GM23338 (cell line): ENCODE measurements at regions not wholly inside any gene's neighbourhood (a gene's known extent, or its start where the extent isn't known, plus 50 kb on each side); places are given as distances from the start of the nearest gene placed in this dataset.

Source experiments
- ATAC-seq: fragments of 200-7000 bp; cut with Tn5 transposase; 3 replicates; pipeline ENCODE4 v1.9.1; 2020
- DNase-seq: peaks from one replicate; pipeline ENCODE4 v3.0.0-alpha.2; 2015; ENCODE audit warnings: low spot score
- H2AFZ ChIP-seq: fragments of 200-600 bp; sonication (generic); 2 replicates; pipeline ENCODE4 v1.8.0; 2016; ENCODE audit warnings: antibody characterized with exemption, mild to moderate bottlenecking, moderate library complexity
- H3F3A ChIP-seq: fragments of 200-600 bp; sonication (generic); replicated peaks from 2 replicates; pipeline ENCODE4 v1.8.0; 2017; ENCODE audit warnings: antibody characterized with exemption, mixed run types, low read depth
- H3K27ac ChIP-seq: fragments of 200-600 bp; sonication (generic); 2 replicates; pipeline ENCODE4 v1.6.1; 2016; ENCODE audit warnings: low read depth
- H3K27me3 ChIP-seq: fragments of 200-600 bp; sonication (generic); 2 replicates; pipeline ENCODE4 v1.8.0; 2016; ENCODE audit warnings: mild to moderate bottlenecking, mixed run types, moderate library complexity; ENCODE audit not compliant: insufficient read depth
- H3K36me3 ChIP-seq: fragments of 200-600 bp; sonication (generic); 2 replicates; pipeline ENCODE4 v1.8.0; 2016; ENCODE audit warnings: mild to moderate bottlenecking; ENCODE audit not compliant: insufficient read depth
- H3K4me1 ChIP-seq: fragments of 200-600 bp; sonication (generic); 2 replicates; pipeline ENCODE4 v1.8.0; 2016; ENCODE audit warnings: mild to moderate bottlenecking, moderate library complexity; ENCODE audit not compliant: insufficient read depth
- H3K4me2 ChIP-seq: fragments of 200-600 bp; sonication (generic); 2 replicates; pipeline ENCODE4 v1.7.1; 2017; ENCODE audit warnings: mixed run types
- H3K4me3 ChIP-seq: fragments of 200-600 bp; sonication (generic); 2 replicates; pipeline ENCODE4 v1.6.1; 2016; ENCODE audit warnings: mixed run types
- H3K79me2 ChIP-seq: fragments of 200-600 bp; sonication (generic); replicated peaks from 2 replicates; pipeline ENCODE4 v1.8.0; 2017; ENCODE audit warnings: mild to moderate bottlenecking; ENCODE audit not compliant: insufficient read depth
- H3K9me2 ChIP-seq: fragments of 200-600 bp; sonication (generic); 2 replicates; pipeline ENCODE4 v1.8.0; 2017; ENCODE audit not compliant: insufficient read depth
- H4K20me1 ChIP-seq: fragments of 200-600 bp; sonication (generic); replicated peaks from 2 replicates; pipeline ENCODE4 v1.8.0; 2017; ENCODE audit warnings: mild to moderate bottlenecking; ENCODE audit not compliant: insufficient read depth
- H3K27ac Mint-ChIP-seq: 2 replicates; pipeline ENCODE4 v1.8.0; 2020; ENCODE audit warnings: inconsistent platforms, mild to moderate bottlenecking, moderate library complexity, mixed read lengths
- H3K27me3 Mint-ChIP-seq: 3 replicates; pipeline ENCODE4 v1.8.0; 2022; ENCODE audit warnings: low read depth, mild to moderate bottlenecking, moderate library complexity, mixed read lengths, inconsistent platforms; ENCODE audit not compliant: insufficient read depth, poor library complexity
- H3K36me3 Mint-ChIP-seq: 3 replicates; pipeline ENCODE4 v1.8.0; 2021; ENCODE audit warnings: low read depth, mild to moderate bottlenecking, inconsistent platforms, moderate library complexity, mixed read lengths
- H3K4me1 Mint-ChIP-seq: 3 replicates; pipeline ENCODE4 v1.8.0; 2020; ENCODE audit warnings: mild to moderate bottlenecking, inconsistent platforms, mixed read lengths
- H3K4me3 Mint-ChIP-seq: 3 replicates; pipeline ENCODE4 v1.8.0; 2021; ENCODE audit warnings: moderate library complexity, mild to moderate bottlenecking, inconsistent platforms, mixed read lengths
- H3K9me3 Mint-ChIP-seq: 3 replicates; pipeline ENCODE4 v1.8.0; 2020; ENCODE audit warnings: moderate library complexity, mild to moderate bottlenecking, inconsistent platforms, mixed read lengths
- ETS1 ChIP-seq: IDR thresholded peaks from 2 replicates; pipeline ENCODE4 v1.6.1; 2016; ENCODE audit warnings: antibody characterized with exemption
- EZH2phosphoT487 ChIP-seq: fragments of 200-600 bp; sonication (generic); IDR thresholded peaks from one replicate; pipeline ENCODE4 v1.8.1; 2018; ENCODE audit warnings: antibody characterized with exemption; ENCODE audit not compliant: unreplicated experiment
- STAT1 ChIP-seq: IDR thresholded peaks from one replicate; pipeline ENCODE4 v1.6.1; 2016; ENCODE audit warnings: antibody characterized with exemption; ENCODE audit not compliant: unreplicated experiment
- ZNF331 ChIP-seq: fragments of 250-450 bp; sonication (Bioruptor Pico); IDR thresholded peaks from 2 replicates; pipeline ENCODE4 v1.5.0; 2020; ENCODE audit warnings: low read depth, mild to moderate bottlenecking, moderate library complexity
- TF ChIP-seq, protein P1 (sequence below): IDR thresholded peaks from one replicate; pipeline ENCODE4 v1.6.1; 2018; ENCODE audit warnings: antibody characterized with exemption; ENCODE audit not compliant: unreplicated experiment
- TF ChIP-seq, protein P2 (sequence below), 2 experiments: fragments of 200-600 bp in 1 of 2; sonication (generic) in 1 of 2; conservative IDR thresholded peaks; 2 replicates each; pipeline versions ENCODE4 v1.5.1 to v1.6.1; 2016 to 2017; ENCODE audit warnings: antibody characterized with exemption in 2 of 2, low read depth in 2 of 2, mild to moderate bottlenecking in 2 of 2, moderate library complexity in 1 of 2

GRCh38 chr20:1711266-1711665, 53.7 kb upstream of the SIRPG start:
- Histone ChIP-seq H3K36me3 (no peaks in the 10 kb centered on the region), H3K4me1 (no peaks in the 10 kb centered on the region), H4K20me1 (no peaks in the 10 kb centered on the region), H3K27ac (no peak overlapping the region), H3K4me2 (no peak overlapping the region), H3K4me3 (no peak overlapping the region), H3K9me2 (no peaks in the 10 kb centered on the region), H2AFZ (no peak overlapping the region), H3F3A (no peaks in the 10 kb centered on the region), H3K79me2 (no peaks in the 10 kb centered on the region), H3K27me3 (no peaks in the 10 kb centered on the region)
- no peak overlapping the region for H3K27ac Mint-ChIP-seq
- no peaks in the 10 kb centered on the region for H3K9me3 Mint-ChIP-seq
- H3K4me3 Mint-ChIP-seq: no peak overlapping the region
- peaks cover 10% of the 10 kb centered on the region for H3K27me3 Mint-ChIP-seq
- no peak for ATAC-seq
- DNase-seq: no peak
- H3K36me3 Mint-ChIP-seq: no peaks in the 10 kb centered on the region
- H3K4me1 Mint-ChIP-seq: no peaks in the 10 kb centered on the region
- TF ChIP-seq ETS1: no peak

- no peak overlapping the region for H2AFZ ChIP-seq
- H3K4me3 ChIP-seq: no peak overlapping the region
- H3K27me3 Mint-ChIP-seq: peaks cover 6% of the 10 kb centered on the region
- no peaks in the 10 kb centered on the region for H3K36me3 Mint-ChIP-seq
- H3K4me2 ChIP-seq: no peak overlapping the region
- H3K9me2 ChIP-seq: no peaks in the 10 kb centered on the region
- no peaks in the 10 kb centered on the region for H3F3A ChIP-seq
- no peaks in the 10 kb centered on the region for H3K9me3 Mint-ChIP-seq
- H3K4me1 Mint-ChIP-seq: no peaks in the 10 kb centered on the region
- H3K79me2 ChIP-seq: no peaks in the 10 kb centered on the region
- H4K20me1 ChIP-seq: no peaks in the 10 kb centered on the region; the same call in 1 of the 2 replicates
- TF ChIP-seq ZNF331 (no peak), ETS1 (no peak), EZH2phosphoT487 (no peak), STAT1 (no peak)
- TF ChIP-seq, protein P1, sequence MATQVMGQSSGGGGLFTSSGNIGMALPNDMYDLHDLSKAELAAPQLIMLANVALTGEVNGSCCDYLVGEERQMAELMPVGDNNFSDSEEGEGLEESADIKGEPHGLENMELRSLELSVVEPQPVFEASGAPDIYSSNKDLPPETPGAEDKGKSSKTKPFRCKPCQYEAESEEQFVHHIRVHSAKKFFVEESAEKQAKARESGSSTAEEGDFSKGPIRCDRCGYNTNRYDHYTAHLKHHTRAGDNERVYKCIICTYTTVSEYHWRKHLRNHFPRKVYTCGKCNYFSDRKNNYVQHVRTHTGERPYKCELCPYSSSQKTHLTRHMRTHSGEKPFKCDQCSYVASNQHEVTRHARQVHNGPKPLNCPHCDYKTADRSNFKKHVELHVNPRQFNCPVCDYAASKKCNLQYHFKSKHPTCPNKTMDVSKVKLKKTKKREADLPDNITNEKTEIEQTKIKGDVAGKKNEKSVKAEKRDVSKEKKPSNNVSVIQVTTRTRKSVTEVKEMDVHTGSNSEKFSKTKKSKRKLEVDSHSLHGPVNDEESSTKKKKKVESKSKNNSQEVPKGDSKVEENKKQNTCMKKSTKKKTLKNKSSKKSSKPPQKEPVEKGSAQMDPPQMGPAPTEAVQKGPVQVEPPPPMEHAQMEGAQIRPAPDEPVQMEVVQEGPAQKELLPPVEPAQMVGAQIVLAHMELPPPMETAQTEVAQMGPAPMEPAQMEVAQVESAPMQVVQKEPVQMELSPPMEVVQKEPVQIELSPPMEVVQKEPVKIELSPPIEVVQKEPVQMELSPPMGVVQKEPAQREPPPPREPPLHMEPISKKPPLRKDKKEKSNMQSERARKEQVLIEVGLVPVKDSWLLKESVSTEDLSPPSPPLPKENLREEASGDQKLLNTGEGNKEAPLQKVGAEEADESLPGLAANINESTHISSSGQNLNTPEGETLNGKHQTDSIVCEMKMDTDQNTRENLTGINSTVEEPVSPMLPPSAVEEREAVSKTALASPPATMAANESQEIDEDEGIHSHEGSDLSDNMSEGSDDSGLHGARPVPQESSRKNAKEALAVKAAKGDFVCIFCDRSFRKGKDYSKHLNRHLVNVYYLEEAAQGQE: no peak
- TF ChIP-seq, protein P2, sequence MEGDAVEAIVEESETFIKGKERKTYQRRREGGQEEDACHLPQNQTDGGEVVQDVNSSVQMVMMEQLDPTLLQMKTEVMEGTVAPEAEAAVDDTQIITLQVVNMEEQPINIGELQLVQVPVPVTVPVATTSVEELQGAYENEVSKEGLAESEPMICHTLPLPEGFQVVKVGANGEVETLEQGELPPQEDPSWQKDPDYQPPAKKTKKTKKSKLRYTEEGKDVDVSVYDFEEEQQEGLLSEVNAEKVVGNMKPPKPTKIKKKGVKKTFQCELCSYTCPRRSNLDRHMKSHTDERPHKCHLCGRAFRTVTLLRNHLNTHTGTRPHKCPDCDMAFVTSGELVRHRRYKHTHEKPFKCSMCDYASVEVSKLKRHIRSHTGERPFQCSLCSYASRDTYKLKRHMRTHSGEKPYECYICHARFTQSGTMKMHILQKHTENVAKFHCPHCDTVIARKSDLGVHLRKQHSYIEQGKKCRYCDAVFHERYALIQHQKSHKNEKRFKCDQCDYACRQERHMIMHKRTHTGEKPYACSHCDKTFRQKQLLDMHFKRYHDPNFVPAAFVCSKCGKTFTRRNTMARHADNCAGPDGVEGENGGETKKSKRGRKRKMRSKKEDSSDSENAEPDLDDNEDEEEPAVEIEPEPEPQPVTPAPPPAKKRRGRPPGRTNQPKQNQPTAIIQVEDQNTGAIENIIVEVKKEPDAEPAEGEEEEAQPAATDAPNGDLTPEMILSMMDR (conservative IDR thresholded peaks at IDR 0.05; ENCODE audit: low read depth in 2 of 2): no peak
- no peaks in the 10 kb centered on the region for H3K36me3 ChIP-seq
- no peak for DNase-seq
- H3K27ac ChIP-seq: no peak overlapping the region
- H3K4me1 ChIP-seq: no peaks in the 10 kb centered on the region
- H3K4me3 Mint-ChIP-seq: no peak overlapping the region
- ATAC-seq: no peak
- H3K27me3 ChIP-seq: no peaks in the 10 kb centered on the region
- H3K27ac Mint-ChIP-seq: no peak overlapping the region
Observed at GRCh38 chr20:1710484-1710883, 52.9 kb upstream of the SIRPG start.
